HCT116 (cell line): ENCODE measurements at regions not wholly inside any gene's neighbourhood (a gene's known extent, or its start where the extent isn't known, plus 50 kb on each side); places are given as distances from the start of the nearest gene placed in this dataset.

Experiments
- EZH2 ChIP-seq: fragments of 200-600 bp; sonication (generic); IDR thresholded peaks from 2 replicates; pipeline ENCODE4 v1.6.1; 2017; ENCODE audit warnings: antibody characterized with exemption, mixed run types
- RAD21 ChIP-seq: IDR thresholded peaks from 2 replicates; pipeline ENCODE4 v1.6.1; 2012; ENCODE audit warnings: low read depth, mild to moderate bottlenecking
- TF ChIP-seq, protein P1 (sequence below), 3 experiments: fragments of 200-600 bp in 1 of 3; sonication (generic) in 1 of 3; IDR thresholded peaks in 2 of 3; conservative IDR thresholded peaks in 1 of 3; 2 replicates each; pipeline ENCODE4 v1.5.1; 2012 to 2017; ENCODE audit warnings: low read depth in 2 of 3, low read length in 2 of 3, antibody characterized with exemption in 1 of 3, borderline replicate concordance in 1 of 3, control low read depth in 1 of 3, mild to moderate bottlenecking in 1 of 3, mixed read lengths in 1 of 3, mixed run types in 1 of 3, moderate library complexity in 1 of 3; ENCODE audit not compliant: insufficient read depth in 1 of 3

DNA sequence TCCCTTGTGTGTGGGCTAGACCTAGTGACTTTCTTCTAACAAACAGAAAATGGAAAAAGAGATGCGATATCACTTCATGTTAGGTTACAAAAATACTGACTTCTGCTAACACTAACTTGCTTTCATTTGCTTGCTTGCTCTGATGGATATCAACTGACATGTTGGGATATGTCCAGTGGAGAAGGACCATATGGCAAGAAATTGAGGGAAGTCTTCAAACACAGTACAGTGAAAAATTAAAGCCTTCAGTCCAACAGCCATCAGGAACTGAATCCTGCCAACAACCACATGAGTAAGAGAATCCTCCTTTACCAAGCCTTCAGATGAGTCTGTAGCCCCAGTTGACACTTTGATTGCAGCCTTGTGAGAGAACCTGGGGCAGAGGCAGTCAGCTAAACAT, 143.9 kb downstream of the MAIP1 start:
- TF ChIP-seq EZH2, result no peak
- TF ChIP-seq, protein P1, sequence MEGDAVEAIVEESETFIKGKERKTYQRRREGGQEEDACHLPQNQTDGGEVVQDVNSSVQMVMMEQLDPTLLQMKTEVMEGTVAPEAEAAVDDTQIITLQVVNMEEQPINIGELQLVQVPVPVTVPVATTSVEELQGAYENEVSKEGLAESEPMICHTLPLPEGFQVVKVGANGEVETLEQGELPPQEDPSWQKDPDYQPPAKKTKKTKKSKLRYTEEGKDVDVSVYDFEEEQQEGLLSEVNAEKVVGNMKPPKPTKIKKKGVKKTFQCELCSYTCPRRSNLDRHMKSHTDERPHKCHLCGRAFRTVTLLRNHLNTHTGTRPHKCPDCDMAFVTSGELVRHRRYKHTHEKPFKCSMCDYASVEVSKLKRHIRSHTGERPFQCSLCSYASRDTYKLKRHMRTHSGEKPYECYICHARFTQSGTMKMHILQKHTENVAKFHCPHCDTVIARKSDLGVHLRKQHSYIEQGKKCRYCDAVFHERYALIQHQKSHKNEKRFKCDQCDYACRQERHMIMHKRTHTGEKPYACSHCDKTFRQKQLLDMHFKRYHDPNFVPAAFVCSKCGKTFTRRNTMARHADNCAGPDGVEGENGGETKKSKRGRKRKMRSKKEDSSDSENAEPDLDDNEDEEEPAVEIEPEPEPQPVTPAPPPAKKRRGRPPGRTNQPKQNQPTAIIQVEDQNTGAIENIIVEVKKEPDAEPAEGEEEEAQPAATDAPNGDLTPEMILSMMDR (IDR thresholded peaks at IDR 0.05 in 2 of 3, conservative IDR thresholded peaks at IDR 0.05 in 1 of 3; ENCODE audit: borderline replicate concordance in 1 of 3, insufficient read depth in 1 of 3, low read depth in 2 of 3, low read length in 2 of 3), result no peak
- TF ChIP-seq RAD21, result no peak
